Epidermal melanocyte (primary cell): ENCODE measurements at regions not wholly inside any gene's neighbourhood (a gene's known extent, or its start where the extent isn't known, plus 50 kb on each side); places are given as distances from the start of the nearest gene placed in this dataset.
"Not testable (repeated sequence)": the region's sequence is repeated elsewhere in the genome, so short reads cannot be mapped to it uniquely, and the experiment has no call there.

Experiments
- DNase-seq: peaks from one replicate; pipeline ENCODE4 v3.0.0; 2011; ENCODE audit warnings: low spot score; ENCODE audit not compliant: insufficient read length

DNA sequence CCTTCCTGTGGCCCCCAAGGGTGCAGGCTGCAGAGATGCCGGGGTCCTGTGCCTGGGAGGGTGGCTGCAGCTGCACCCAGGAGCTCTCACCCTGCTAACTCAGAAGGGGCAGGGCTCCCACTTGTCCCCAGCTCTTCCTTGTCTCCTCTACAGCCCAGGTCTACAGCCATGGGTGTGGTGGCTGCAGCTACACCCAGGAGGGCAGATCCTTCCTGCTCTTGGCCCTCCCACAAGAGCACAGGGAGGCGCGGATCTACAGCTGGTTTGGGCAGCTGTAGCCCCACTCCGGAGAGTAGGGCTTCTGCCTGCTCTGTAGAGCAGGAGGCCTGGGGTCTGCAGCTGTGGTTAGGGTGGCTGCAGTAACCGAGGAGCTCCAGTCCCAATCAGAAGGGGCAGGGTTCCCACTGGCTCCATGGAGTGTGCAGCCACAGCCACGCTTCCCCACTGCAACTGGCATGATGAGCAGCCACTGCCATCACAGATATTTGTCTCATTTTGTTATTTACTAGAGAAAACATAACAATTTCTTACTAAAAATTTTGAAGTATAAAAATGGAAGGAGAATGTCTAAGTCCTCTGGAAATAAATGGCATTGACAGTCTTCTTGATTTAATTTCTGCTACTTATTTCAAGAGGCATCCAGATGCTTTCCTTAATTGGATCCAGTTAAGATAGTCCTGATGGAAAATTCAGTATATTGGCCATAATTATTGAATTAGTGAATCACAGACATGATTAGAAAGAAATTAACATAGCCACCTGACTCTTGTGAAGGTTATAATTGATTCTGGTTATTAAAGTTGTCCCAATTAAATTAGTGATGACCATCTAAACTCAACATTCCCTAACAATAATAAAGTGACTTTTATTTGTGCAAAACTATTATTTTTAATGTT lies 233.6 kb downstream of the KCNE4 start:
- DNase-seq = no peak

DNA sequence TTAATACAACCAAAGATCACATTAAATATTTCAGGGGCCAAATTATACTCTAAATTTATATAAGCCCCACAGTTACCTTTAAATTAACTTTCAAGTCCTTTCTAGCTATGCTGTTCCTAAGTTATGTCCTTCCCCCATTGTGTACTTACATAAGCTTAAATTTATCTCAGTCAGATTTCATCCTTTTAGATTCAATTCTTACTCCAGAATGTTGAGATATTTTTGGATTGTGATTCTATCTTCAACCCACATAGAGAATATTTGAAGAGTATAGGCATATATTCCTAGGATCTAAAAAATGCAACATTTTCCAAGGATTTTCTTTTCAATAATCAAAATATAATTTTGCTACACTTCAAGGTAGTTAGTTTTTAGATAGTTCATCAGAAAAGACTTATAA lies 242.8 kb downstream of the KCNE4 start:
- no peak for DNase-seq

DNA sequence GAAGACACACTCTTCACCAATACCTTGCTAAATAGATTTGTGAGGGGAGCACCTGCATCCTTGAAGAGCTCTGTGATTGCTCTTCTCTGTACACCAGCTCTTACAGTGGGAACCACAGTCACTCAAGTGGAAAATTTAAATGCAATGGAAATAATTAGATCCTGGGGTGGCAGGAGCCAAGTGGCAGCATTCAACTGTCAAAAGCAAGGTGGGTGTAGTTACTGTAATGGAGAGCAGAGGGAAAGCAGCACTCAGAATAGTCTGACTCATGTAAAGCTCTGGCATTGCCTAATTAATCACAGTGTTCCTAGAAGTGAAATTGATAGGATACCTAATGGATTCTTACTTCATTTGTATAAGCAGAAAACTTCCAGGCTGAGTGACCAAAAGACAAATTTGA lies 245.8 kb downstream of the KCNE4 start:
- DNase-seq = no peak

DNA sequence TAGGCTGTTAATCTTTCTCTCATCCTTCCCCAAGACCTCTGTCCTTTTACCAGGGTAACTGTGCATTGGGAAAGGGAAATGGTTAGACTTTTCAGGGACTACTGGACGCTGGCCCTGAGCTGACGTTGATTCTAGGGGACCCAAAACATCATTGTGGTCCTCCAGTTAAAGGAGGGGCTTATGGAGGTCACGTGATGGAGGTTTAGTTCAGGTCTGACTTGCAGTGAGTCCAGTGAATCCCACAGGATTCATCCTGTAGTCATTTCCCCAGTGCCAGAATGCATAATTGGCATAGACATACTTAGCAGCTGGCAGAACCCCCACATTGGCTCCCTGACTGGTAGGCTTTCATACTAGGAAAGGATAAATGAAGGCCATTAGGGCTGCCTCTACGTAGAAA lies 246.3 kb downstream of the KCNE4 start:
- not testable (repeated sequence) for DNase-seq

DNA sequence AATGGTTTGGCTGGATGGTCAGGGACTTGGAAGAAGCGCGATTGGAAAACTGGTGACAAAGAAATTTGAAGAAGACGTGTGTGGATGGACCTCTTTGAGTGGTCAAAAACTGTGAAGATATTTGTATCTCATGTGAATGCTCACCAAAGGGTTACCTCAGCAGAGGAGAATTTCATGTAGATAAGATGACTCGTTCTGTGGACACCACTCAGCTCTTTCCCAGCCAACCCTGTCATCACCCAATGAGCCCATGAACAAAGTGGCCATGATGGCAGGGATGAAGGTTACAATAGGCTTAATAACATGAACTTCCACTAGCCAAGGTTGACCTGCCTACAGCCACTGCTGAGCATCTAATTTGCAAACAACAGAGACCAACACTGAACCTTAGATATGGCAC lies 248.3 kb downstream of the KCNE4 start:
- no peak for DNase-seq

DNA sequence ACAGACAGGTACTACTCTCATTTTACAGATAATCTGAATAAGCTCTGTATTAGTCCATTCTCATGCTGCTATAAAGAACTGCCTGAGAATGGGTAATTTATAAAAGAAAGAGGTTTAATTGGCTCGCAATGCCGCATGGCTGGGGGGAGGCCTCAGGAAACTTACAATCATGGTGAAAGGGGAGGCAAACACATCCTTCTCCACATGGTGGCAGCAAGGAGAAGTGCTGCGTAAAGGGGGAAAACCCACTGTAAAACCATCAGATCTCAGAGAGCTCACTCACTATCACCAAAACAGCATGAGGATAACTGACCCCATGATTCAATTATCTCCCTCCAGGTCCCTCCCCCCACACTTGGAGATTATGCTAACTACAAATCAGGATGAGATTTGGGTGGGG lies 254.4 kb downstream of the KCNE4 start:
- DNase-seq = no peak

DNA sequence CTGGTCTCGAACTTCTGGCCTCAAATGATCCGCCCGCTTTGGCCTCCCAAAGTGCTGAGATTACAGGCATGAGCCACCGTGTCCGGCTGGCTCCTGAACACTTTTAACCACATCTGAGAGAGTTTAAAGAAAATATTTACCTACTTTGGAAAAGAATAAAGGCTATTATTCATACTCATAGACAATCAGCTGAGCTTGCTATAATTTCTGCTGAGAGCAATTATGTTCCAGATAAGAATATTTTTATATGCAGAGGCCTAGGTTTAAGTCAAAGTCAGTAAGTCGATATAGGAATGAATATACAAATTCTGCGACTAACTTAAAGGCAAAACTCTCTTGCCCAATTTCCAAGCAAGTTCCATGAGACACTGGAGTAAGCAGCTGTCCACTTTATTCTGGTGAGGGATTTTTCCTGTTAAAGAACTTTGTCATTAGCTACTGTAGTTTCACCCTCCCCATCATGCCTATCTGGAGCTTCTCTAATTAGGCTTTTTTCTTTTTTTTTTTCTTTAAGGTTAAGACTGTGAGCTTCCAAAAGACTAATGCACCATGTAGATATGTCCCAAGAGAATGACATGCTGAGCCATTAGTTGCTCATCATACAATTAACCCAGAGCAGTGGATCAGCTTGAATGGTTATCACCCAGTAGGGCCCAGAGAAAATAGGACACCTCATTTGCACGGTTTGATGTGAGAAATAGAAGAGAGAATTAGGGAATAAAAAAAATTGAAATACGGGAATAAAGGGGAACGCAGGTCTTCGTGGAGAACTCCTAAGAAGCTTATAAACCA lies 260.1 kb downstream of the KCNE4 start:
- DNase-seq = no peak

DNA sequence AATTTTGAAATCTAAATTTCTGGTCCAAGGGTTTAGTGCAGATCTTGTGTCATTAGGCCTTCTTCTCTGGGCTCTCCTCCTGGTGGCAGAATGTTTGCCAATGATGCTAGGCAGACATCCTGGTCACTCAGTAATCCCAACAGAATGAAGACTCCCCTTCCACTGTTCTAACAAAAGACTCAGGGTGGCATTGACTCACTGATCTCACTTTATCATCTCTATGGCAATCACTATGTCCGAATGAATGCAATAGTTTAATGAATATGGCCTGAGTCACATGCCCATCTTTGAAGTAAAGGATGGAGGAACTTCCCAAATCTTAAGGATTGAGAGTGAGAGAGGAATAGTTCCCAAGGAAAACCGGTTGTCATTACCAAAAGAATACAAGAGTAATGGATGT lies 261.1 kb downstream of the KCNE4 start:
- no peak for DNase-seq

DNA sequence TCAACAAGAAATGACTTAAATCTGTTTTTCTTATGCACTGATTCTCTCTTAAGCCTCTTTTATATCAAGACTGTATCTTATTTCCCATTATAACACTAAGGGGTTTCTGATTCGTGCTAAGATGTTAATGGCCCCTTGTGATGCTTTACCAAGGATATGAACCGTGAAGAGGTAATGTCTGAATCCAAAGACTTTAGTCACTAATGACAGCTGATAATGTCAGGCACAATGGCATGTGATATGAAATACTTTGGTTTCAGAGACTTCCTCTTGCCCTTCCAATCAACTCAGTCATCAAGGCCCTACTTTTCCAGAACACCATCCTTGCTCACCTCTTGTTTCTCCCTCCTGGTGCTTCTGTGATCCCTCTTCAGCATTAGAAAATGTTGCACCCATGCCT lies 262.8 kb downstream of the KCNE4 start:
- DNase-seq = no peak

DNA sequence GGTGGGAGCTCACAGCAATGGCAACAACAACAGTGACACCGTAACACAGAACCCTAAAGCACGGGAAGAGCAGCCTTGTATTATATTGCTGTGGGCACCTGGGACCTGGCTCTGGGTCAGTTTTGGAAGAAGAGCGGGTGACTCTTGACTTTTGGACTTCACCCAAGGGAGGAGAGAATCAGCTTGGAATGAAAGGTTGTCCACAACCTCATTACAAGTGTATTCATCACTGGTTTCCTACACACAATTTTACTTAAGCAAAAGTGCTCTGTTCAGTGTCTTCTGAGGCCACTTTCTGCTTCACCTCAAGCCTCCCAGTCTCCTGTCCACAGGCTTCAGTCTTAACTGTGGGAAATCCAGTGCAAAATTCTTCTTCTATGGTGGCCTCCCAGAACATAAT lies 263.8 kb downstream of the KCNE4 start:
- DNase-seq = no peak

DNA sequence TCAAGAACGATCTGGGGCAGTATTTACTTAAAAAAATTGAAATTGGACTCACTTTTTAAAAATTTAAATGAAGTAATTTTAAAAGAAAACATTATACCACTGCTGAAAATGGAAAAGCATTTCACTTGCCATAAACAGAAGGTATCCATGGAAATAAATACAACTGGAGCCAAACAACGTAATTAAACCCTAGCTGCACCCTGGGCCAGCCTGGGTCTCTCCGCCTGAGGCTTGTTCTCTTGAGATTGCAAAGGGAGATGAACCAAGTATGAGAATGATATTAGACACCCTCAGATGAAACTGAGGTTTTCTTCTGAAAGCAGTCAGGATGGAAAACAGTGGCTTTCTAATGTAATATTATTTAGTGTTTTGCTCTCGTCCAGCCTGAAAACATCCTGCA lies 264.4 kb downstream of the KCNE4 start:
- DNase-seq = no peak

DNA sequence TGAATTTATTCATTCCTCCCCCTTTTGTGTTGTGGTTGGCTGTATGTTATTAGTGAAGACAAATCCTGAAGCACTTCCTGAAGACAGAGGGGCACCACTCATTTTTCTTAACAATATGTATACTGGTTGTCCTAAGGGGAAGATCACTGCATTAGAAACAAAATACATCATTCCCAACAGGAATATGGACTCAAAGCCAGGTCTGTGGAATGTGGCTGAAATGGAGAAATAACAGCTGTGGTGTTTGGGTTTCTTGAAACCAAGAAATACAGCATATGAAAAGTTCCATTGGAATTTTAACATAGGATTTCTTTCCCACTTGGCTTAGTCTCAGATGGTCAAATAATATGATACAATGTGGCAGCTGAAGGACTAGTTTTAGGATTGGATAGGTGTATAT lies 267.6 kb downstream of the KCNE4 start:
- DNase-seq = no peak

DNA sequence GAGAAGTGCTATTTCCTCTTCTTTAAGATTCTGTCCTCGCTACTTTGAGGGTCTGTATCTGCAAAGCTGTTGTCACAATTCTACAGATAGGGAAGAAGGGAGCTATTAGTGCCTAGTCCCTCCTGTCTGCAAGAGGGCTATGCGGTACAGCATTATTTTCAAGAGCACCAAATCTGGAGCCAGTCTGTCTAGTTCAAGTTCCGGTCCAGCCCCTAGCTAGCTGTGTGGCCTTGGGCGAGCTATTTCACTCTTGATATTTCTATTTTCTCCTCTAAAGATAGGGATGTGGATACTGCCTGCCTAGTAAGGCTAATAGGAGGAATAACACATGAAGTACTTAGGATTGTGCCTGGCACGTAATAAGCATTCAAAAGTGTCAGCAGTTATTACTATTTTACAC lies 272.4 kb downstream of the KCNE4 start:
- no peak for DNase-seq

DNA sequence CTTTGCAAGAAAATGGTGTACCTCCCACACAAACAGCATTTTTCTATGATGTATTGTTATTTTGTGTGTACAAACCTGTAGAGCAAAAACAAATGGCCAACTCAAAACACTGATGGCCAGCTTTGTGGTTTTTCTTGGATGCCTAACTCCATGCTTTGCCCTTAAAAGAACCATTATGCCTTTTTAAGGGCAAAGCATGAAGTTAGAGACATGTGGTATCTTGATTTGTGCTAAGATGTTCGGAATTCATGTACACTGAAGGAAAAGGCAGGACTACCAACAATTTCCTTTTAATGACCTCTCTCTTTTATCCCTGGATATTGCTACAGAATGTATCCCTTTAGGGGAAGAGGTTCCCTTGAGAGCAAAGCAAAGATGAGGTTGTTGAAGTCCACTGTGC lies 273.6 kb downstream of the SCG2 start:
- DNase-seq = no peak

DNA sequence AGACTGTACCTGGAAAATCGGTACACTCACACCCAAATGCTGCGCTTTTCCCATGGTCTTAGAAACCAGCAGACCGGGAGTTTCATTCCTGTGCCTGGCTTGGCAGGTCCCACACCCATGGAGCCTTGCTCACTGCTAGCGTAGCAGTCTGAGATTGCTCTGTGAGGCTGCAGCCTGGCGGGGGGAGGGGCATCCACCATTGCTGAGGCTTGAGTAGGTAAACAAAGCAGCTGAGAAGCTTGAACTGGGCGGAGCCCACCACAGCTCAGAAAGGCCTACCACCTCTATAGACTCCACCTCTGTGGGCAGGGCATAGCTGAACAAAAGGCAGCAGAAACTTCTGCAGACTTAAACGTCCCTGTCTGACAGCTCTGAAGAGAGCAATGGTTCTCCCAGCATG lies 271.4 kb downstream of the SCG2 start:
- not testable (repeated sequence) for DNase-seq

DNA sequence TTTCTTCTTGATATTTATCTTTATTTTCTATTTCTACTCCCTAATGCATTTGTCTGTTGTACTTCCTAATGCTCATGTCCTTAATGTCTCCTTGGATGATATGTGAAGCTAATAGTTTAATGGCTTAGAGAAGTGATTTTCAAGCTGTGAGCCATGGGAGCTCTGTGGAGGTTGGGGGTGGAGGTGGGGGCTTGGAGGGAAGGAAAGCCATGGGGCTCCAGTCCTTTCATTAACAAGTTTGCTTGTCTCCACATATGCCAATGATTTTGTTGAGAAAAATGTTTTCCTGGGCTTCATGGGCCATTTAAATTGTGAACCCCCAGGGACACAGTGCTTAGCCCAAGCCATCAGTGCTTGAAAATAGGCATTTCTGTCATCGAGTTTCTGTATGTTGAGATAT lies 264.1 kb downstream of the SCG2 start:
- DNase-seq = no peak

DNA sequence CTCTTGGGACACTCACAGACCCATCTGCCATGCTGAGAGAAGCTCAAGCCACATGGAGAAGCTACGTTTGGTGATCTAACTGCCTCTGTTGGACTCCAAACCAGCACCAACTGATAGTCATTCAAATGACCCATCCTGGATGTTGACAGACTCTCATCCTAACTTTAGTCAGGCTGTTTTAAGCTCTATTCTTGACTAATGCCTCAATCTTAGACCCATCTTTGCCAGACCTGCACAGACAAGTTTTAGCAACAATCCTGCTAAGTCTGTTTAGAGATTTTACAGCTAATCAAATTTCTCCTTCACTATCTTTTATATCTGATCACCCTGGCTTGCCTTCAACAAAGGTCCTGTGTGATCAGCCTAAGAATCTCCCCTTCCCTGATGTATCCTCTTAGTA lies 245.1 kb downstream of the SCG2 start:
- DNase-seq = no peak

DNA sequence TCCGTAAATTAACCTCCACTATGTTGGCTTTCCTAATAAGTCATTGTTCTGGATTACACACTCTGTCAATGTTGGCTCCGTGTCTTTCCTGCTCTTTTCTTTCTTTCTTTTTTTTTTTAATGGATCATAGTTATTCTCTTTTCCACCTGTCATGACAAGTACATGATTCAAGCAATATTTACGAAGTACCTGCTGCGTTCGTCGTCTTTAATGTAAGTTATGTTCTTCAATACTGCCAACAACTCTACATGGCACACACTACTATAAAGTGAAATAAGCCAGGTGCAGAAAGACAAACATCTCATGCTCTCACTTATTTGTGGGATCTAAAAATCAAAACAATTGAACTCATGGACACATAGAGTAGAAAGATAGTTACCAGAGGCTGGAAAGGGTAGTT lies 239.1 kb downstream of the SCG2 start:
- no peak for DNase-seq

DNA sequence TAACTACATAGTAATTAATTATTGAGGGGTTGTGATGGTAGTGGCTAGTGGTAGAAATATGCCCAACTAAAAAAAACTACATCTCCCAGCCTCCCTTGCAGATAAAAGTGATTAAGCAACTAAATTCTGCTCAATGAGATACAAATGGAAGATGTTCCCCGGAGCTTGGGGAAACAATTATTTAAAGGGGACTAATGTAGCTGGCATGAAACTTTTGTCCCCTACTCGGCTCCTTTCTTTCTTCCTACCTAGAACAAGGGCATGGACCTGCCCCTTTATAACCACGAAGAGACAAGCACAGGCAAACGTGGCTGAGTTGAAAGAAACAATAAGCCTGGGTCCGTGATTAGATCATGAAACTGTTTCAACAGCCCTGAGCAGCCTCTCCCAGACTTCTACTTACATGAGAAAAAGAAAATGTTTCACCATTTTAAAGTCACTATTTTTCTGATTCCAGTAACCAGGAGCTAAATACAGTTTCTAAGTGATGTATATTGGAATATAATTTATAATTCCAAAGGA lies 236.9 kb downstream of the SCG2 start:
- DNase-seq = no peak

DNA sequence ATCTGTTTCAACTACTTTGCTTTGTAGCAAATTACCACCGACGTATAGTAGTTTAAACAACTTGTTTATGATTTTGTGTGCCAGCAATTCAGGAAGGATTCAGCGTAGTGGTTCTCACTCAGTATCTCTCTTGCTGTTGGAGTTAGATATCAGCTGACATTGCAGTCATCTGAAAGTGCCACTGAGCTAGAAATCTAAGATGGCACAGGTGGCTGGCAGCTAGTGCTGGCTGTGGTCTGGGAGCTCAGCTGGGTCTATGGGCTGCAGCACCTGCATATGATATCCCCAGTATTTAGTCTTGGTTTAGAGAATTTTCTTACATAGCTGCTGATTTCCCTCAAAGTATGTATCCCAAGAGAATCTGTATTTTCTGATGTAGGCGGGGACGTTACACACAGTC lies 235.6 kb downstream of the SCG2 start:
- no peak for DNase-seq

DNA sequence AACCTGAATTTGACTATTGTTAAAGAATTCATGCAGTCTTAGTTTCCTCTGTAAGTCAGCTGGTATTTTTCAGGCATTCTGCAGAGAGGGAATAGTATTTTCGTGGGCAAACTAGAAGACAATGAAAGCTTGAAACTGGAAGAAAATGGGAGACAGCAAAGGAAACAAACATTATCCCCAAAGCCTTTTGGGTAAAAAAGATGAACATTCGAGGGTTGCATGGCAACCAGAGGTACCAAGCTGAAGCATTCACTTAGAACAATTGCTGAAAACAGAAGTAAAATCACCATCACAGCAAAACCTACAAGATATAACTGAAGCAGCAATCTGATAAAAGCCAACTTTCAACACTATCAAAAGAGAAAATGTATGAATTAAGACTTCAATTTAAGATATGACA lies 233.7 kb downstream of the SCG2 start:
- no peak for DNase-seq

DNA sequence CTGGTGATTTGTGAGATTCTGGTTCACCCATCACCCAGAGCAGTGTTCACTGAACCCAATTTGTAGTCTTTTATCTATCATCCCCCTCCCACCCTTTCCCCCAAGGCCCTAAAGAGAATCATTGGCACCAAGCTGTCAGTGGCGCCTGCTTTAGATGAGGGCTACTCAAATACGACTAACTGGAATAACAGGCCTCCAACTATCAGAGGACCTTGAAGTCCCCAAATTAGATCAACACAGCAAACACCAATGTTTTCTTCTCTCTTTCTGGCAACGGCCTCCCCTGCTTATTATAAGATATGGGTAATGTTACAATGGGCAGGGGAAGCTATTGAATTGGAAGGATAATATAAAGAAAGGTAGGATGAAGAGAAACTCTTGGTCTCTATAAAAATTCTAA lies 232.3 kb downstream of the SCG2 start:
- no peak for DNase-seq

DNA sequence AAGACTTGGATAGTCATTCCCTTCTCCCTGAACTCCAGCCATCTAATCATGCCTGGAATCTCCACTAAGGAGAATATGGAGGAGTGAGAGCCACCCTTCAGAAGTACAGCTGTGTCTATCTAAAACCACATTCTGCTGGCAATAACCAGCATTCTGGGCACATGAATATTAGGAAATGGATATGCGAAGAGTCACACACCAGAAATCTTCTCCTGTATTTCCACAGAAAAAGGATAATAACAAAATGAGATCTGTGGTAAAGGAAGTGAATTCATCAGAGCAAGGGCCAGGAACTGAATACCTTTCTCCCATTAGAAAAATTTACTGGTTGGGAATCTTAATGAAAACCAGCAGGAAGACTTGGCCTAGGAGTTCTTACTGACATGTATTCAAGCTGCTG lies 218.8 kb downstream of the SCG2 start:
- DNase-seq = no peak
